ENCODE measurements at regions not wholly inside any gene's neighbourhood (a gene's known extent, or its start where the extent isn't known, plus 50 kb on each side); places are given as distances from the start of the nearest gene placed in this dataset.

DNA sequence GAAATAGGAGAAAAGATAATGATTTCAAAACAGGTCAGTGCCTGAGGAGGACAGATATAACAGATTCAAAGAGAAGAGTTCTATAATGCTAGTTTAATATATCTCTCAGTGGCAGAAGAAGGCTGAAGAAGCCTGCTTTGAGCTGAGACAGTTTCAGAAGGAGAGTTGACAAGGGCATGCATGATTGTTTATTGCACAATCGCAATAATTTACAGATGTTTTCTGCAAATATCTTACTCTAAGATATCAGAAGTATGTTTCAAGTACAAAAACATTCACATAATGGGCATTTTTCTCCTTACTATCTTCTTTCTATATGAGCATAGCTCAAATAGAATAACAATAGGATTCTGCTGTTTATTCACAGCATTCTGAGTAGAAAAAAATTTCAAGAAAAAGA, 557.7 kb upstream of the NRSN1 start:
- intact Hi-C loops (cut with micrococcal nuclease; ENCODE audit: unreplicated experiment), result no loop called here
- no peak for DNase-seq
- Histone ChIP-seq H3K27me3 (ENCODE audit: insufficient read depth, low read depth) (no peaks in the 10 kb centered on the region), H3K27ac (no peak overlapping the region), H4K20me1 (ENCODE audit: insufficient read depth) (no peaks in the 10 kb centered on the region), H3K36me3 (ENCODE audit: low read depth) (no peaks in the 10 kb centered on the region), H2AFZ (no peak overlapping the region), H3K4me3 (no peak overlapping the region), H3F3A (ENCODE audit: insufficient read depth, low read depth) (no peaks in the 10 kb centered on the region), H3K9me2 (ENCODE audit: insufficient read depth) (no peaks in the 10 kb centered on the region), H3K4me1 (replicated peaks; ENCODE audit: insufficient read depth) (no peaks in the 10 kb centered on the region), H3K4me2 (no peak overlapping the region), H3K9me3 (ENCODE audit: insufficient read depth, low read depth) (0 out of 2 replicates have a peak, but pooled peaks cover 4% of the 10 kb centered on the region), H3K79me2 (ENCODE audit: low read depth) (no peaks in the 10 kb centered on the region)
- ChIA-PET POLR2A (ENCODE audit: unreplicated experiment) (no interaction called here), CTCF (interaction anchor here (0.6 kb wide), 1 partner anchor 516 kb away, joined by 10 read pairs; no protein-coding TSS in a partner anchor)
- TF ChIP-seq EZH2 (IDR thresholded peaks at IDR 0.05; ENCODE audit: low read depth), result no peak
- no peak for TF ChIP-seq CTCF (conservative IDR thresholded peaks at IDR 0.05)
- no TSS peak for BruUV-seq (replicated peaks)

DNA sequence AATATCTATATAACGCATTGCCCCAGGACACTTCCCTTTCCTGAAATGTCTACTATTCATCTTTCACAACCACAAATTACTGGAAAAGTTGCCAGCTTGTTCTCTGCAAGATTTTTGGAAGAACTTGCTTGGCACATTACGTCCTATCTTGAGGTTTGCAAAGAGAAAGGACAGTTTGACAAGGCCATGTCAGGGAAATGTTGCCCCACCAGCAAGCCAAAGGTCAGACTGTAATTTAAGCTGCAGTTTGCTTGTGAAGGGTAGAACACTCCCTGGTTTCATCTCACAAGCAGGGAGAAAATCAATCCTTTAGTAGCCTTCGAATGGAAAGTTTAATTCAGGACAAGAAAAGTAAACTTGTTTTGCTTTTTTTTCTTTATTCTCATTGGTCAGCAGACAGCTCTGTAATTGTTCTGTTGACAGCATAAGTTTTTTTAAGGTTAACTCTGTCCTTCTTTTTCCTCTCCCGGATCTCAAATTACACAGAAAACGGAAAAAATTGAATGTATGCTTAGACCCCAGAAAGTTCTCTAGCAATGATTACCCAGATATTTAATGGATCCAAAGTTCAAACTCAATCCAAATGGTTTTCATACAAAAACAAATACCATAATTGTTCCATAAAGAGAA, 541.8 kb upstream of the NRSN1 start:
- Histone ChIP-seq H3F3A (ENCODE audit: insufficient read depth, low read depth) (no peaks in the 10 kb centered on the region), H3K4me3 (no peak overlapping the region), H2AFZ (no peak overlapping the region), H3K36me3 (ENCODE audit: low read depth) (no peaks in the 10 kb centered on the region), H3K4me1 (replicated peaks; ENCODE audit: insufficient read depth) (no peaks in the 10 kb centered on the region), H3K9me2 (ENCODE audit: insufficient read depth) (no peaks in the 10 kb centered on the region), H3K4me2 (no peak overlapping the region), H3K27me3 (ENCODE audit: insufficient read depth, low read depth) (no peaks in the 10 kb centered on the region), H3K9me3 (ENCODE audit: insufficient read depth, low read depth) (no peaks in the 10 kb centered on the region), H3K79me2 (ENCODE audit: low read depth) (no peaks in the 10 kb centered on the region), H3K27ac (no peak overlapping the region), H4K20me1 (ENCODE audit: insufficient read depth) (no peaks in the 10 kb centered on the region)
- DNase-seq, result no peak
- ChIA-PET CTCF (no interaction called here), POLR2A (ENCODE audit: unreplicated experiment) (no interaction called here)
- intact Hi-C loops (cut with micrococcal nuclease; ENCODE audit: unreplicated experiment), result no loop called here
- TF ChIP-seq CTCF (conservative IDR thresholded peaks at IDR 0.05) (no peak), EZH2 (IDR thresholded peaks at IDR 0.05; ENCODE audit: low read depth) (no peak)
- BruUV-seq (replicated peaks), result no TSS peak

DNA sequence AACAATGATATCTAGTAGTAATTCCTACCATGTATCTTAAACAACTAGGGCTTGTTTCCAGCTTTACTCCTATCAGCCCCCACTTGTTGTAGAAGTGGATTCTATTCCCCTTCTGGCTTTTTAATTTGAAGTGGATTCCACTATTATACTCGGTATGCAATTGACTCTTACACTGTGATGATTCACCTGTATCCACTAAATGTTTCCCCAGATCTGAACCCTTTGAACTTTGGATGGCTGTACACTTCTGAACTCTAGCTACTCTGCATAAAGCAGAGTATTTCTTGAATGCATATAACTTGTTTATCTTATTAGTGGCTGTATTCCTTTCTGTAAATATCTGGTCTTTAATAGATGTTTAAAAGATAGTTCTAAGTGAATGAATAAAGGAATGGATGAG, 538.4 kb upstream of the NRSN1 start:
- BruUV-seq (replicated peaks), result no TSS peak
- Histone ChIP-seq H3K9me3 (ENCODE audit: insufficient read depth, low read depth) (no peaks in the 10 kb centered on the region), H3K79me2 (ENCODE audit: low read depth) (no peaks in the 10 kb centered on the region), H3F3A (ENCODE audit: insufficient read depth, low read depth) (no peaks in the 10 kb centered on the region), H4K20me1 (ENCODE audit: insufficient read depth) (no peaks in the 10 kb centered on the region), H3K4me2 (no peak overlapping the region), H3K4me1 (replicated peaks; ENCODE audit: insufficient read depth) (no peaks in the 10 kb centered on the region), H3K27me3 (ENCODE audit: insufficient read depth, low read depth) (no peaks in the 10 kb centered on the region), H2AFZ (no peak overlapping the region), H3K27ac (no peak overlapping the region), H3K4me3 (no peak overlapping the region), H3K36me3 (ENCODE audit: low read depth) (no peaks in the 10 kb centered on the region), H3K9me2 (ENCODE audit: insufficient read depth) (no peaks in the 10 kb centered on the region)
- POLR2A ChIA-PET (ENCODE audit: unreplicated experiment), result no interaction called here
- intact Hi-C loops (cut with micrococcal nuclease; ENCODE audit: unreplicated experiment), result no loop called here
- no peak for DNase-seq
- CTCF ChIA-PET, result no interaction called here
- TF ChIP-seq EZH2 (IDR thresholded peaks at IDR 0.05; ENCODE audit: low read depth), result no peak
- no peak for TF ChIP-seq CTCF (conservative IDR thresholded peaks at IDR 0.05)
